ENCODE measurements at regions not wholly inside any gene's neighbourhood (a gene's known extent, or its start where the extent isn't known, plus 50 kb on each side); places are given as distances from the start of the nearest gene placed in this dataset.

GRCh38 chr2:120442541-120442922, 96.6 kb downstream of the INHBB start:
- TF ChIP-seq CTCF (IDR thresholded peaks at IDR 0.05), result no peak
- TF ChIP-seq POLR2A (IDR thresholded peaks at IDR 0.05), result no peak
- no peak for TF ChIP-seq EP300 (IDR thresholded peaks at IDR 0.05)
